ENCODE measurements at regions not wholly inside any gene's neighbourhood (a gene's known extent, or its start where the extent isn't known, plus 50 kb on each side); places are given as distances from the start of the nearest gene placed in this dataset.

- TF ChIP-seq NCOR1 (IDR thresholded peaks at IDR 0.05; ENCODE audit: borderline replicate concordance, low read length) (no peak), ZSCAN29 (CRISPR knock-in tag; conservative IDR thresholded peaks at IDR 0.05) (no peak), KLF12 (CRISPR knock-in tag; IDR thresholded peaks at IDR 0.05; ENCODE audit: borderline replicate concordance) (no peak)
These were observed 111.5 kb upstream of the USP24 start (continued) for GRCh38 chr1:55326496-55327243.

DNA sequence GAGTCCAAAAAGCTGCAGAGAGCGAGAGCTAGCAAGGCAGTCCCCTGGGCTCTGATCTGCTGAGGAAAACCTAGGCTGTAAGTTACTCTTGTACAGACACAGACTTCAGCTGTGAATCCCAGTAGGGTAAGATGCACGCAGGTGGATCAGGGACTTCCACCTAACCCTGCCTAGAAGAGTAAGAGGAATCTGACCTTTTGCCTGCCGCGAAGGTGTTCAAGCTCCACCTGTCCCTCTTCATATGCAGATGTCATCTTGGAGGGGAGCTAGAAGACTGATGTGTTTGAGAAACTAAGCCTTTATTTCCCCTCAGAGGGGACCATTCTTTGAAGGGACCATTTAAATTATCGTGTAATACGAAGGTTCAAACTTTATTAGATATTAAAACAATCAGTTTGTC is 108.6 kb upstream of the USP24 start:
- Histone ChIP-seq H3K79me2 (ENCODE audit: insufficient read depth, low read length) (no peaks in the 10 kb centered on the region), H3K4me2 (ENCODE audit: low read depth, low read length) (no peak overlapping the region), H3K9ac (ENCODE audit: insufficient read depth, low read depth, low read length) (no peak overlapping the region), H3K27ac (ENCODE audit: extremely low read length, insufficient read depth, low read length) (no peak overlapping the region), H3K9me3 (ENCODE audit: low read length) (no peaks in the 10 kb centered on the region), H2AFZ (ENCODE audit: low read length) (no peak overlapping the region), H3K36me3 (replicated peaks in 1 of 2; ENCODE audit: control insufficient read depth in 1 of 2, insufficient read depth in 2 of 2, low read length in 2 of 2) (no peaks in the 10 kb centered on the region), H4K20me1 (ENCODE audit: insufficient read depth, low read length) (no peaks in the 10 kb centered on the region), H3K27me3 (ENCODE audit: control insufficient read depth in 1 of 2, insufficient read depth in 2 of 2, low read length in 2 of 2) (no peaks in the 10 kb centered on the region; a peak in 1 of 5 replicates), H3K4me3 (replicated peaks in 1 of 3; ENCODE audit: insufficient read depth in 1 of 3, low read depth in 2 of 3, low read length in 3 of 3) (no peak overlapping the region), H3K4me1 (ENCODE audit: insufficient read depth, low read length) (no peaks in the 10 kb centered on the region)
- BruUV-seq (replicated peaks): no TSS peak
- intact Hi-C loops (cut with micrococcal nuclease; ENCODE audit: unreplicated experiment): no loop called here
- ChIA-PET POLR2A (no interaction called here), CTCF (ENCODE audit: low intra/inter-chr PET ratio, low total read pairs) (no interaction called here)
- no peak for ATAC-seq
- in situ Hi-C loops (cut with HindIII; ENCODE audit: extremely low pct_ligation_motif_present, low pct_unique_long_range_greater_than_20kb): no loop called here
- TF ChIP-seq JARID2 (CRISPR knock-in tag; IDR thresholded peaks at IDR 0.05; ENCODE audit: insufficient replicate concordance) (no peak), ZNF607 (CRISPR knock-in tag; IDR thresholded peaks at IDR 0.05; ENCODE audit: borderline replicate concordance) (no peak), ZBTB8A (CRISPR knock-in tag; IDR thresholded peaks at IDR 0.05; ENCODE audit: borderline replicate concordance, low read depth) (no peak)
- no peak for DNase-seq (ENCODE audit: low spot score)
- 62% methylated on average over 5 of the region's 6 CpGs for WGBS (ENCODE audit: low lambda C conversion rate)
- no peak for FAIRE-seq

DNA sequence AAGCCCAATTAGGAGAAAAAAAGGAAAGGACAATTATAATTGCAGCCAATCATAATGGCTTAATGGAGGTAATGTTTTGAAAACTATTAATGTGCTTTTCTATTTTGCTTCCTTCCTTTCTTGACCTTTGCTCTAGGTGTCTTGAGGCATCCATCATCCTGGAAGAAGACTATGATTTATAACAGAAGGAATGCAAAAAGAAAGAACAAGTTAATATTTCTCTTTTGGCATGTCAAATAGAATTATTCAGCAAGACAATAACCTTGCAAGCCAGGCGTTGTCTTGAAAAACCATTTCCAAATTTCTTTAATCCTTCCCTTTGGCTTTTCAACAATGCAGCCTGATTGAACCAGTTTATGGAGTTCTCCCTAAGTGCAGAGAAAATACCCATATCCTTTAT is 107.7 kb upstream of the USP24 start:
- H3K4me3 ChIP-seq (replicated peaks in 1 of 3; ENCODE audit: insufficient read depth in 1 of 3, low read depth in 2 of 3, low read length in 3 of 3): no peak overlapping the region
- no peak overlapping the region for H3K27ac ChIP-seq (ENCODE audit: extremely low read length, insufficient read depth, low read length)
- no peaks in the 10 kb centered on the region for H3K79me2 ChIP-seq (ENCODE audit: insufficient read depth, low read length)
- POLR2A ChIA-PET: no interaction called here
- ATAC-seq (no peak), FAIRE-seq (no peak), DNase-seq (ENCODE audit: low spot score) (no peak)
- H3K36me3 ChIP-seq (replicated peaks in 1 of 2; ENCODE audit: control insufficient read depth in 1 of 2, insufficient read depth in 2 of 2, low read length in 2 of 2): no peaks in the 10 kb centered on the region
- no TSS peak for BruUV-seq (replicated peaks)
- no peaks in the 10 kb centered on the region for H4K20me1 ChIP-seq (ENCODE audit: insufficient read depth, low read length)
- intact Hi-C loops (cut with micrococcal nuclease; ENCODE audit: unreplicated experiment) (no loop called here), in situ Hi-C loops (cut with HindIII; ENCODE audit: extremely low pct_ligation_motif_present, low pct_unique_long_range_greater_than_20kb) (no loop called here)
- no peaks in the 10 kb centered on the region for H3K9me3 ChIP-seq (ENCODE audit: low read length)
- no peak overlapping the region for H3K4me2 ChIP-seq (ENCODE audit: low read depth, low read length)
- no peak overlapping the region for H3K9ac ChIP-seq (ENCODE audit: insufficient read depth, low read depth, low read length)
- peaks cover 5% of the 10 kb centered on the region for H3K4me1 ChIP-seq (ENCODE audit: insufficient read depth, low read length)
- no peak overlapping the region for H2AFZ ChIP-seq (ENCODE audit: low read length)
- 17% methylated on average over 1 of the region's 1 CpG for WGBS (ENCODE audit: low lambda C conversion rate)
- CTCF ChIA-PET (ENCODE audit: low intra/inter-chr PET ratio, low total read pairs): no interaction called here
- H3K27me3 ChIP-seq (ENCODE audit: control insufficient read depth in 1 of 2, insufficient read depth in 2 of 2, low read length in 2 of 2): no peaks in the 10 kb centered on the region; a peak in 1 of 5 replicates
- no peak for TF ChIP-seq SOX13 (IDR thresholded peaks at IDR 0.05)
- TF ChIP-seq SOX13 (CRISPR knock-in tag; conservative IDR thresholded peaks at IDR 0.05 in 1 of 2, IDR thresholded peaks at IDR 0.05 in 1 of 2): no peak
- no peak for TF ChIP-seq ZNF460 (CRISPR knock-in tag; IDR thresholded peaks at IDR 0.05; ENCODE audit: borderline replicate concordance)
- no peak for TF ChIP-seq CSRNP2 (CRISPR knock-in tag; conservative IDR thresholded peaks at IDR 0.05; ENCODE audit: low read depth)
- TF ChIP-seq ZNF235 (CRISPR knock-in tag; IDR thresholded peaks at IDR 0.05; ENCODE audit: borderline replicate concordance): no peak
- no peak for TF ChIP-seq ZNF660 (CRISPR knock-in tag; IDR thresholded peaks at IDR 0.05; ENCODE audit: borderline replicate concordance, low read depth)
- no peak for TF ChIP-seq NFIC (IDR thresholded peaks at IDR 0.05; ENCODE audit: low read length)
- no peak for TF ChIP-seq ZNF350 (CRISPR knock-in tag; IDR thresholded peaks at IDR 0.05; ENCODE audit: borderline replicate concordance, low read depth)
- no peak for TF ChIP-seq ZNF784 (CRISPR knock-in tag; IDR thresholded peaks at IDR 0.05; ENCODE audit: borderline replicate concordance)
